ENCODE measurements at regions not wholly inside any gene's neighbourhood (a gene's known extent, or its start where the extent isn't known, plus 50 kb on each side); places are given as distances from the start of the nearest gene placed in this dataset.
"Not testable (repeated sequence)": the region's sequence is repeated elsewhere in the genome, so short reads cannot be mapped to it uniquely, and the experiment has no call there.

DNA sequence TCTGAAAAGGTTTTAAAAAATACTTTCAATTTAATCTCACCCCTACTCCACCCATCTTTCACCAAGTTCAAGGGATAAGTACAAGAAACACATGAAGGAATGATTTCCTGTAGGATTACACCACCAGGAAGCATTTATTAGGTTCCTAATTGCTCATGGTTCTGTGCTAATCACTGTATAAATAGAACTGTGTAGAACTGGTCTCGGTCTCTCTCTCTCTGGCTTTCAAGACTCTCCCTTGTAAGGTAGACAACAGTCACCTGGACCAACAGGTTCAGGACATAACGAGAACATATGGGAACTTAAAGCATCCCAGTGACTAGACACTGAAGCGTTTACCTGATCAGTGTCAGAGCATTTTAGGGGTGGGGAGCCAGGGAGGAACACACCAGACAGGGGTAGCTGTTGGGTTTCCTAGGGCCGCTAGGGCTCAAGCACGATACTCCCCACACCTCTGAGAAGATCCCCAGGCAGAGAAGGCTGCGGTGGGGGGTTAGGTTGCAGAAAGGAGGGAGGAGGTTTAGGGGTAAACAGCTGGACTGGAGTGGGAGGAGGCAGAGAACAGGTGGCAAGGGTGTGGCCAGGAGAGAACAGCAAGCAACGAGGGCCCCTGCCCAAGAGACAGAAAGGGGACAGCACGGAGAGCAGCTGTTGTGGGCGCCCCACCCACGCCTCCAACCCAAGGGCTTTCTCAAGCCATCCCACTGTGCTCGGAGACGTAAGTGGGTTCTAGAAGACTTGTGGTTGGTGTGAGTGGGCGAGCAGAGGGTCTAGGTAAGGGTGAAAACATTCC is 52.5 kb upstream of the USP6NL start:
- FAIRE-seq: no peak
- no peak overlapping the region for H3K4me3 ChIP-seq (replicated peaks in 1 of 3; ENCODE audit: insufficient read depth in 1 of 3, low read depth in 2 of 3, low read length in 3 of 3)
- in situ Hi-C loops (cut with HindIII; ENCODE audit: extremely low pct_ligation_motif_present, low pct_unique_long_range_greater_than_20kb): no loop called here
- H3K9ac ChIP-seq (ENCODE audit: insufficient read depth, low read depth, low read length): no peak overlapping the region
- ATAC-seq: no peak
- ChIA-PET POLR2A (no interaction called here), CTCF (ENCODE audit: low intra/inter-chr PET ratio, low total read pairs) (no interaction called here)
- no peak for DNase-seq (ENCODE audit: low spot score)
- no peaks in the 10 kb centered on the region for H3K79me2 ChIP-seq (ENCODE audit: insufficient read depth, low read length)
- H3K4me2 ChIP-seq (ENCODE audit: low read depth, low read length): no peak overlapping the region
- H3K4me1 ChIP-seq (ENCODE audit: insufficient read depth, low read length): peaks cover 10% of the 10 kb centered on the region
- WGBS (ENCODE audit: low lambda C conversion rate): 56% methylated on average over 13 of the region's 13 CpGs
- H3K27ac ChIP-seq (ENCODE audit: extremely low read length, insufficient read depth, low read length): no peak overlapping the region
- TF ChIP-seq EEA1 (CRISPR knock-in tag; IDR thresholded peaks at IDR 0.05; ENCODE audit: borderline replicate concordance): no peak
- intact Hi-C loops (cut with micrococcal nuclease; ENCODE audit: unreplicated experiment): no loop called here
- H3K36me3 ChIP-seq (replicated peaks in 1 of 2; ENCODE audit: control insufficient read depth in 1 of 2, insufficient read depth in 2 of 2, low read length in 2 of 2): no peaks in the 10 kb centered on the region
- H3K27me3 ChIP-seq (ENCODE audit: control insufficient read depth in 1 of 2, insufficient read depth in 2 of 2, low read length in 2 of 2): peaks cover 0 to 29% of the 10 kb centered on the region in 2 experiments; a peak in 3 of 5 replicates
- H2AFZ ChIP-seq (ENCODE audit: low read length): no peak overlapping the region
- BruUV-seq (replicated peaks): no TSS peak
- no peaks in the 10 kb centered on the region for H3K9me3 ChIP-seq (ENCODE audit: low read length)
- no peaks in the 10 kb centered on the region for H4K20me1 ChIP-seq (ENCODE audit: insufficient read depth, low read length)

DNA sequence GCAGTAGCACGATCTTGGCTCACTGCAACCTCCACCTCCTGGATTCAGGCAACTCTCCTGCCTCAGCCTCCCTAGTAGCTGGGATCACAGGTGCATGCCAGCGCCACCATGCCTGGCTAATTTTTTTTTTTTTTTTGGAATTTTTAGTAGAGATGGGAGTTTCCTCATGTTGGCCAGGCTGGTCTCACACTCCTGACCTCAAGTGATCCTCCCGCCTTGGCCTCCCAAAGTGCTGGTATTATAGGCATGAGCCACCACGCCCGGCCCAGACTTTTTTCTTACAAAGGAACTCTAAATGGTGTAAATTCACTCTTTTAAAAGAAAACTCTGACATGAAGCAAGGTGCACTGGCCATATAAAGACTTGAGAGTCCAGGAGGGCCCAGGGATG is 51.7 kb upstream of the USP6NL start:
- intact Hi-C loops (cut with micrococcal nuclease; ENCODE audit: unreplicated experiment); H3K79me2 ChIP-seq (ENCODE audit: insufficient read depth, low read length); CTCF ChIA-PET (ENCODE audit: low intra/inter-chr PET ratio, low total read pairs); FAIRE-seq; ATAC-seq; H2AFZ ChIP-seq (ENCODE audit: low read length); H3K9ac ChIP-seq (ENCODE audit: insufficient read depth, low read depth, low read length); DNase-seq (ENCODE audit: low spot score); H3K4me2 ChIP-seq (ENCODE audit: low read depth, low read length); H3K9me3 ChIP-seq (ENCODE audit: low read length); POLR2A ChIA-PET; H3K36me3 ChIP-seq (replicated peaks in 1 of 2; ENCODE audit: control insufficient read depth in 1 of 2, insufficient read depth in 2 of 2, low read length in 2 of 2); H3K4me1 ChIP-seq (ENCODE audit: insufficient read depth, low read length); H3K27ac ChIP-seq (ENCODE audit: extremely low read length, insufficient read depth, low read length); H3K4me3 ChIP-seq (replicated peaks in 1 of 3; ENCODE audit: insufficient read depth in 1 of 3, low read depth in 2 of 3, low read length in 3 of 3); in situ Hi-C loops (cut with HindIII; ENCODE audit: extremely low pct_ligation_motif_present, low pct_unique_long_range_greater_than_20kb); BruUV-seq (replicated peaks); H4K20me1 ChIP-seq (ENCODE audit: insufficient read depth, low read length): not testable (repeated sequence)
- H3K27me3 ChIP-seq (ENCODE audit: control insufficient read depth in 1 of 2, insufficient read depth in 2 of 2, low read length in 2 of 2): peaks cover 0 to 29% of the 10 kb centered on the region in 2 experiments; a peak in 3 of 5 replicates
- WGBS (ENCODE audit: low lambda C conversion rate): 79% methylated on average over 5 of the region's 5 CpGs
